ENCODE measurements at regions not wholly inside any gene's neighbourhood (a gene's known extent, or its start where the extent isn't known, plus 50 kb on each side); places are given as distances from the start of the nearest gene placed in this dataset.

- no peak for TF ChIP-seq NR2F2 (IDR thresholded peaks at IDR 0.05)
- TF ChIP-seq, protein P1, sequence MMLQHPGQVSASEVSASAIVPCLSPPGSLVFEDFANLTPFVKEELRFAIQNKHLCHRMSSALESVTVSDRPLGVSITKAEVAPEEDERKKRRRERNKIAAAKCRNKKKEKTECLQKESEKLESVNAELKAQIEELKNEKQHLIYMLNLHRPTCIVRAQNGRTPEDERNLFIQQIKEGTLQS (IDR thresholded peaks at IDR 0.05): no peak
- TF ChIP-seq TAF1 (conservative IDR thresholded peaks at IDR 0.05): no peak
- TF ChIP-seq RXRA (IDR thresholded peaks at IDR 0.05): no peak
- no peak for TF ChIP-seq YY1 (IDR thresholded peaks at IDR 0.05)
- TF ChIP-seq, protein P2, sequence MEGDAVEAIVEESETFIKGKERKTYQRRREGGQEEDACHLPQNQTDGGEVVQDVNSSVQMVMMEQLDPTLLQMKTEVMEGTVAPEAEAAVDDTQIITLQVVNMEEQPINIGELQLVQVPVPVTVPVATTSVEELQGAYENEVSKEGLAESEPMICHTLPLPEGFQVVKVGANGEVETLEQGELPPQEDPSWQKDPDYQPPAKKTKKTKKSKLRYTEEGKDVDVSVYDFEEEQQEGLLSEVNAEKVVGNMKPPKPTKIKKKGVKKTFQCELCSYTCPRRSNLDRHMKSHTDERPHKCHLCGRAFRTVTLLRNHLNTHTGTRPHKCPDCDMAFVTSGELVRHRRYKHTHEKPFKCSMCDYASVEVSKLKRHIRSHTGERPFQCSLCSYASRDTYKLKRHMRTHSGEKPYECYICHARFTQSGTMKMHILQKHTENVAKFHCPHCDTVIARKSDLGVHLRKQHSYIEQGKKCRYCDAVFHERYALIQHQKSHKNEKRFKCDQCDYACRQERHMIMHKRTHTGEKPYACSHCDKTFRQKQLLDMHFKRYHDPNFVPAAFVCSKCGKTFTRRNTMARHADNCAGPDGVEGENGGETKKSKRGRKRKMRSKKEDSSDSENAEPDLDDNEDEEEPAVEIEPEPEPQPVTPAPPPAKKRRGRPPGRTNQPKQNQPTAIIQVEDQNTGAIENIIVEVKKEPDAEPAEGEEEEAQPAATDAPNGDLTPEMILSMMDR (IDR thresholded peaks at IDR 0.05; ENCODE audit: low read depth, low read length, missing input control): no peak
- no peak for TF ChIP-seq FOXA1 (IDR thresholded peaks at IDR 0.05)
- TF ChIP-seq EGR1 (IDR thresholded peaks at IDR 0.05; ENCODE audit: low read depth in 2 of 2): no peak
- TF ChIP-seq JUND (IDR thresholded peaks at IDR 0.05): no peak
- no peak for TF ChIP-seq FOXA2 (IDR thresholded peaks at IDR 0.05)
- no peak for TF ChIP-seq HNF4A (conservative IDR thresholded peaks at IDR 0.05)
- no peak for TF ChIP-seq SP1 (IDR thresholded peaks at IDR 0.05)
- TF ChIP-seq GABPA (IDR thresholded peaks at IDR 0.05 in 1 of 2, conservative IDR thresholded peaks at IDR 0.05 in 1 of 2): no peak
- no peak for TF ChIP-seq RAD21 (IDR thresholded peaks at IDR 0.05)
- TF ChIP-seq REST (IDR thresholded peaks at IDR 0.05): no peak
- TF ChIP-seq HNF4G (IDR thresholded peaks at IDR 0.05): no peak
- TF ChIP-seq, protein P3, sequence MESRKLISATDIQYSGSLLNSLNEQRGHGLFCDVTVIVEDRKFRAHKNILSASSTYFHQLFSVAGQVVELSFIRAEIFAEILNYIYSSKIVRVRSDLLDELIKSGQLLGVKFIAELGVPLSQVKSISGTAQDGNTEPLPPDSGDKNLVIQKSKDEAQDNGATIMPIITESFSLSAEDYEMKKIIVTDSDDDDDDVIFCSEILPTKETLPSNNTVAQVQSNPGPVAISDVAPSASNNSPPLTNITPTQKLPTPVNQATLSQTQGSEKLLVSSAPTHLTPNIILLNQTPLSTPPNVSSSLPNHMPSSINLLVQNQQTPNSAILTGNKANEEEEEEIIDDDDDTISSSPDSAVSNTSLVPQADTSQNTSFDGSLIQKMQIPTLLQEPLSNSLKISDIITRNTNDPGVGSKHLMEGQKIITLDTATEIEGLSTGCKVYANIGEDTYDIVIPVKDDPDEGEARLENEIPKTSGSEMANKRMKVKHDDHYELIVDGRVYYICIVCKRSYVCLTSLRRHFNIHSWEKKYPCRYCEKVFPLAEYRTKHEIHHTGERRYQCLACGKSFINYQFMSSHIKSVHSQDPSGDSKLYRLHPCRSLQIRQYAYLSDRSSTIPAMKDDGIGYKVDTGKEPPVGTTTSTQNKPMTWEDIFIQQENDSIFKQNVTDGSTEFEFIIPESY (IDR thresholded peaks at IDR 0.05): no peak
- TF ChIP-seq, protein P4, sequence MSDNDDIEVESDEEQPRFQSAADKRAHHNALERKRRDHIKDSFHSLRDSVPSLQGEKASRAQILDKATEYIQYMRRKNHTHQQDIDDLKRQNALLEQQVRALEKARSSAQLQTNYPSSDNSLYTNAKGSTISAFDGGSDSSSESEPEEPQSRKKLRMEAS (IDR thresholded peaks at IDR 0.05): no peak
- no peak for DNase-seq (ENCODE audit: low spot score)
- H3K36me3 ChIP-seq (ENCODE audit: control insufficient read depth in 4 of 4, insufficient read depth in 3 of 4, low read depth in 1 of 4, low read length in 3 of 4): no peaks in the 10 kb centered on the region
- no peaks in the 10 kb centered on the region for H3K9me3 ChIP-seq (ENCODE audit: control insufficient read depth in 4 of 4, low read length in 3 of 4)
- peaks cover 6 to 39% (median 20%) of the 10 kb centered on the region in 4 donors for H3K4me1 ChIP-seq (ENCODE audit: control insufficient read depth in 4 of 4, insufficient read depth in 4 of 4, low read length in 3 of 4)
- H3K4me3 ChIP-seq (ENCODE audit: low read depth in 1 of 3, low read length in 3 of 3): no peak overlapping the region
- H3K27me3 ChIP-seq (ENCODE audit: control insufficient read depth in 4 of 4, insufficient read depth in 4 of 4, low read length in 3 of 4): no peaks in the 10 kb centered on the region
- H3K27ac ChIP-seq (ENCODE audit: low read depth in 1 of 2, low read length in 2 of 2): no peak overlapping the region
- H3K9ac ChIP-seq (ENCODE audit: low read depth in 1 of 2, low read length in 2 of 2): no peak overlapping the region
- 86% methylated on average over 2 of the region's 2 CpGs for WGBS
These were observed 298.3 kb downstream of the ARL4A start for GRCh38 chr7:12985752-12986151.

Data from liver (tissue), 8 donors.